ENCODE measurements at regions not wholly inside any gene's neighbourhood (a gene's known extent, or its start where the extent isn't known, plus 50 kb on each side); places are given as distances from the start of the nearest gene placed in this dataset.

DNA sequence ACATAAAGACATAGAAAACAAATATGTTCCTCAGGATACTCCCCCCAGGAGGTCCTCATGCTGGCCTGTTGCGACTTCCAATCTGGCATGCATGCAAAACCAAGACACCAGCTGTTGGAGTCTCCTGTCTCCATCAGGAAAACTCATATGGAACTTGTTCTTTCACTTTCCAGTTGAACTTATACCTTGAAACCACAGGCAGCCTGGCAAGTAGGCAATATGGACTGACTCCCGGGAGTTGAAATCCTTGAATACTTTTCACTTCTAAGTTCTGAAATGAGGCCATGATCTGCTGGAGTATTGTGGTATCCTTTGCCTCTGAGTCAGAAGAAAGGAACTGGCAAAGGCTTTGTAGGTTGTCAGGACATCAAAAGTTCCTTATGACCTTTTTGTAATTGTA lies 444.2 kb downstream of the IDS start:
- TF ChIP-seq CTCF (IDR thresholded peaks at IDR 0.05; ENCODE audit: control insufficient read depth, extremely low read depth, insufficient read depth): no peak
- H3K4me3 ChIP-seq (ENCODE audit: low read depth, low read length): no peak overlapping the region
- no peak for DNase-seq (ENCODE audit: low read depth)

Measured in LNCaP clone FGC (cell line).